SU-DHL-6 (cell line): ENCODE measurements at regions not wholly inside any gene's neighbourhood (a gene's known extent, or its start where the extent isn't known, plus 50 kb on each side); places are given as distances from the start of the nearest gene placed in this dataset.

ENCODE experiments used
- H2AFZ ChIP-seq: fragments of 200-600 bp; sonication (generic); 2 replicates; pipeline ENCODE4 v1.6.1; 2014; ENCODE audit warnings: low read depth, mild to moderate bottlenecking, moderate library complexity, mixed read lengths, antibody characterized with exemption, low read length; ENCODE audit not compliant: severe bottlenecking
- H3F3A ChIP-seq: fragments of 200-600 bp; shearing (Covaris generic); 2 replicates; pipeline ENCODE4 v1.6.0; 2016; ENCODE audit warnings: antibody characterized with exemption, mild to moderate bottlenecking; ENCODE audit not compliant: insufficient read depth
- H3K27ac ChIP-seq: fragments of 200-600 bp; sonication (generic); 2 replicates; pipeline ENCODE4 v1.5.1; 2016; ENCODE audit warnings: low read depth, mild to moderate bottlenecking, low read length, moderate library complexity, mixed read lengths
- H3K27me3 ChIP-seq: fragments of 200-600 bp; sonication (generic), shearing (Covaris generic); 2 replicates; pipeline ENCODE4 v1.6.0; 2014; ENCODE audit warnings: mild to moderate bottlenecking, low read length
- H3K36me3 ChIP-seq: fragments of 200-600 bp; sonication (generic); 2 replicates; pipeline ENCODE4 v1.6.1; 2014; ENCODE audit warnings: mild to moderate bottlenecking, low read length, mixed read lengths
- H3K4me2 ChIP-seq: fragments of 300-600, 200-600 bp; shearing (Covaris generic), sonication (generic); 2 replicates; pipeline ENCODE4 v1.6.0; 2014; ENCODE audit warnings: low read length, low read depth, mild to moderate bottlenecking; ENCODE audit not compliant: poor library complexity, severe bottlenecking
- H3K4me3 ChIP-seq: fragments of 200-600 bp; sonication (generic); 2 replicates; pipeline ENCODE4 v1.5.1; 2014; ENCODE audit warnings: antibody characterized with exemption, low read length, mild to moderate bottlenecking, mixed read lengths; ENCODE audit not compliant: insufficient read depth, poor library complexity, severe bottlenecking
- H3K79me2 ChIP-seq: fragments of 200-600 bp; sonication (generic); 2 replicates; pipeline ENCODE4 v1.6.1; 2014; ENCODE audit warnings: mild to moderate bottlenecking, low read length, moderate library complexity; ENCODE audit not compliant: insufficient read depth
- H3K9ac ChIP-seq: fragments of 200-600 bp; sonication (generic); 2 replicates; pipeline ENCODE4 v1.7.0; 2014; ENCODE audit warnings: mild to moderate bottlenecking, low read length
- H3K9me2 ChIP-seq: fragments of 200-600 bp; sonication (generic); replicated peaks from 2 replicates; pipeline ENCODE4 v1.6.1; 2014; ENCODE audit warnings: low read length; ENCODE audit not compliant: insufficient read depth
- H3K9me3 ChIP-seq: fragments of 200-600 bp; sonication (generic); 2 replicates; pipeline ENCODE4 v1.6.1; 2014; ENCODE audit warnings: low read length, mixed read lengths; ENCODE audit not compliant: insufficient read depth
- H4K20me1 ChIP-seq: fragments of 200-600 bp; sonication (generic); 2 replicates; pipeline ENCODE4 v1.6.1; 2014; ENCODE audit warnings: low read depth, mild to moderate bottlenecking, antibody characterized with exemption, low read length, moderate library complexity, mixed read lengths
- EZH2phosphoT487 ChIP-seq: fragments of 200-600 bp; sonication (generic), shearing (Covaris generic); conservative IDR thresholded peaks from 2 replicates; pipeline ENCODE4 v1.6.1; 2018; ENCODE audit warnings: mild to moderate bottlenecking, antibody characterized with exemption, low read length, moderate library complexity, mixed read lengths
- TF ChIP-seq, protein P1 (sequence below): fragments of 200-600 bp; sonication (generic); IDR thresholded peaks from one replicate; pipeline ENCODE4 v1.5.1; 2017; ENCODE audit warnings: antibody characterized with exemption, mild to moderate bottlenecking, low read length, moderate library complexity; ENCODE audit not compliant: insufficient read depth, poor library complexity, severe bottlenecking

DNA sequence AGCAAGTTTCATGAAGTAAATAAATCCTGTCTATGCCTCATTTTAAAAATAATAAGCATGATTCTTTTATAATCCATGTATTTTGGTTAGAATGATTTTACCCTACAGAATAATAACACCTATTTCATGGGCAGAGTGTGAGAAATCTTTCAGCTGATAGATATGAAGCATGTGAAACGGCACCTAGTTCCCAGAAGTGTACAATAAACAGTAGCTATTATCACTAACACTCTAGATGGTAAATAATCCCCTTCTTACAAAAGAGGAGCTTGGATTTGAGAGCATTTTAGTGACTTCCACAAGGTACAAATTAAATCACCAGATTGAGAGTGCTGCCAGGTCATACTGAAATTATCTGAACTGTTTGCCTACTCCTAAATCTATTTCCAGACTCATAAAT, 95.3 kb upstream of the NRIP1 start:
- H4K20me1 ChIP-seq, result no peaks in the 10 kb centered on the region
- no peak overlapping the region for H3K4me3 ChIP-seq
- no peak overlapping the region for H3K4me2 ChIP-seq
- H3K36me3 ChIP-seq, result no peaks in the 10 kb centered on the region
- no peak overlapping the region for H3K27ac ChIP-seq
- H3K79me2 ChIP-seq, result no peaks in the 10 kb centered on the region
- no peaks in the 10 kb centered on the region for H3K9me3 ChIP-seq
- H3K9me2 ChIP-seq, result no peaks in the 10 kb centered on the region
- H3K9ac ChIP-seq, result no peak overlapping the region
- H3F3A ChIP-seq, result no peaks in the 10 kb centered on the region
- TF ChIP-seq EZH2phosphoT487, result no peak
- TF ChIP-seq, protein P1, sequence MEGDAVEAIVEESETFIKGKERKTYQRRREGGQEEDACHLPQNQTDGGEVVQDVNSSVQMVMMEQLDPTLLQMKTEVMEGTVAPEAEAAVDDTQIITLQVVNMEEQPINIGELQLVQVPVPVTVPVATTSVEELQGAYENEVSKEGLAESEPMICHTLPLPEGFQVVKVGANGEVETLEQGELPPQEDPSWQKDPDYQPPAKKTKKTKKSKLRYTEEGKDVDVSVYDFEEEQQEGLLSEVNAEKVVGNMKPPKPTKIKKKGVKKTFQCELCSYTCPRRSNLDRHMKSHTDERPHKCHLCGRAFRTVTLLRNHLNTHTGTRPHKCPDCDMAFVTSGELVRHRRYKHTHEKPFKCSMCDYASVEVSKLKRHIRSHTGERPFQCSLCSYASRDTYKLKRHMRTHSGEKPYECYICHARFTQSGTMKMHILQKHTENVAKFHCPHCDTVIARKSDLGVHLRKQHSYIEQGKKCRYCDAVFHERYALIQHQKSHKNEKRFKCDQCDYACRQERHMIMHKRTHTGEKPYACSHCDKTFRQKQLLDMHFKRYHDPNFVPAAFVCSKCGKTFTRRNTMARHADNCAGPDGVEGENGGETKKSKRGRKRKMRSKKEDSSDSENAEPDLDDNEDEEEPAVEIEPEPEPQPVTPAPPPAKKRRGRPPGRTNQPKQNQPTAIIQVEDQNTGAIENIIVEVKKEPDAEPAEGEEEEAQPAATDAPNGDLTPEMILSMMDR, result no peak
- H2AFZ ChIP-seq, result no peak overlapping the region
- H3K27me3 ChIP-seq, result no peaks in the 10 kb centered on the region

DNA sequence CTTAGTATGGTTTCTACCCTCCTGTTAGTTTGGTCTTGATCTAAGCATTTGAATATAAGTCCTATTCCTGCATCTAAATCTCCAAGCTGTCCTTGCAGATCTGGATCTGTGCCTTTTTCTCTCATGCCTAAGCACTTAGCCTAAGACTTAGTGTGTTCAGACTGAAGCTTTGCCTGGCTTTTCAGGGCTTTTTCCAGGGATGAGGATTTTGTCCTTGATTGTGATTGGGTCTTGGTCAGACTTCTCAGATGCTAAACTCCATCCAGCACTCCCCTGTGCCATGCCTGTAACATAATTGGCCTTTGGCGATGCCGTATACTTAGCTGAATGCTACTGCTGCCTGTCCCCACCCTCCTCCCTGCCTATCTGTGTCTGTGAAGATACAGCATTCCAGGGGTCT, 98.1 kb upstream of the NRIP1 start:
- no peaks in the 10 kb centered on the region for H3K9me3 ChIP-seq
- H3F3A ChIP-seq, result no peaks in the 10 kb centered on the region
- no peaks in the 10 kb centered on the region for H3K27me3 ChIP-seq
- no peak overlapping the region for H3K9ac ChIP-seq
- H3K36me3 ChIP-seq, result no peaks in the 10 kb centered on the region
- TF ChIP-seq EZH2phosphoT487, result no peak
- TF ChIP-seq, protein P1, result no peak
- H3K4me2 ChIP-seq, result no peak overlapping the region
- no peaks in the 10 kb centered on the region for H3K79me2 ChIP-seq
- H3K27ac ChIP-seq, result no peak overlapping the region
- H3K4me3 ChIP-seq, result no peak overlapping the region
- no peaks in the 10 kb centered on the region for H4K20me1 ChIP-seq
- H2AFZ ChIP-seq, result no peak overlapping the region
- no peaks in the 10 kb centered on the region for H3K9me2 ChIP-seq

DNA sequence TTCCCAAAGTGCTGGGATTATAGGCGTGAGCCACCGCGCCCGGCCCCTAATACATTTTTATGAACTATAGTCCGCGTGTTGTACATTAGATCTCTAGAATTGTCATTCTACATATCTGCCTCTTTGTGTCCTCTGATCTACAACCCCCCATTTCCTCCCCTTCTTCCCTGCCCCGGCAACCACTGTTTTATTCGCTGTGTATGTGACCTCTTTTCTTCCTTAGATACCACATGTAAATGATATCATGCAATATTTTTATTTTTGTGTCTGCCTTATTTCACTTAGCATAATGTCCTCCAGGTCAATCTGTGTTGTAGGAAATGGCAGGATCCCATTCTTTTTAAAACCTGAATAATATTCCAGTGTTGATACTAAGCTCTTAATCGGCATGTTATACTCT, 99.5 kb upstream of the NRIP1 start:
- Histone ChIP-seq H3K36me3 (no peaks in the 10 kb centered on the region), H3K4me2 (no peak overlapping the region), H3K27me3 (no peaks in the 10 kb centered on the region), H4K20me1 (no peaks in the 10 kb centered on the region), H3K9me3 (no peaks in the 10 kb centered on the region), H3K27ac (no peak overlapping the region), H2AFZ (no peak overlapping the region), H3F3A (no peaks in the 10 kb centered on the region), H3K9me2 (no peaks in the 10 kb centered on the region), H3K4me3 (no peak overlapping the region), H3K79me2 (no peaks in the 10 kb centered on the region), H3K9ac (no peak overlapping the region)
- no peak for TF ChIP-seq EZH2phosphoT487
- TF ChIP-seq, protein P1, result no peak
